ENCODE measurements at regions not wholly inside any gene's neighbourhood (a gene's known extent, or its start where the extent isn't known, plus 50 kb on each side); places are given as distances from the start of the nearest gene placed in this dataset.

GRCh38 chr3:193947596-193947995 is 188.4 kb upstream of the HES1 start:
- TF ChIP-seq POLR2A (IDR thresholded peaks at IDR 0.05; ENCODE audit: extremely low read depth, insufficient read length), result no peak
- TF ChIP-seq CTCF (IDR thresholded peaks at IDR 0.05; ENCODE audit: low read depth, low read length), result no peak
